ENCODE measurements at regions not wholly inside any gene's neighbourhood (a gene's known extent, or its start where the extent isn't known, plus 50 kb on each side); places are given as distances from the start of the nearest gene placed in this dataset.
"Not testable (repeated sequence)": the region's sequence is repeated elsewhere in the genome, so short reads cannot be mapped to it uniquely, and the experiment has no call there.

GRCh38 chr6:168931072-168931471 lies 322.6 kb downstream of the THBS2 start:
- not testable (repeated sequence) for TF ChIP-seq CTCF, POLR2A (IDR thresholded peaks at IDR 0.05)
